ENCODE measurements at regions not wholly inside any gene's neighbourhood (a gene's known extent, or its start where the extent isn't known, plus 50 kb on each side); places are given as distances from the start of the nearest gene placed in this dataset.
"Not testable (repeated sequence)": the region's sequence is repeated elsewhere in the genome, so short reads cannot be mapped to it uniquely, and the experiment has no call there.

GRCh38 chr12:68479896-68480291 is 130.8 kb upstream of the RAP1B start:
- no peak for DNase-seq (ENCODE audit: low read depth)

DNA sequence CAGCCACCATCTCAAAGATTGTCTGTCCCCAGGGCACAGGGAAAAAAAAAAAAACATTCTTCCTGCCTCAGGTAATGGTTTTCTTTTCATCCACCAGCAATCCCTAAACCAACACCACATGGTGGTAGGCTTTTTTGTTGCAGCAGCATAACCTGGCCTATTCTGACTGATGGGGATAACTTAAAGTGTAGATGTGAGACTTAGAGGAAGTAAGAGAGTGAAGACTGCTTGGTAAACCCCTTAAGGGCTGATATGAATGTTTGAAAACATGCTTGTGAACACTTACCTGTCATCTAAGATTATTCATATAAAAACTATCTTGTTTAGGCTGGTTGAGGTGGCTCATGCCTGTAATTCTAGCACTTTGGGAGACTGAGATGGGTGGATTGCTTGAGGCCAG is 130.2 kb upstream of the RAP1B start:
- no peak for DNase-seq (ENCODE audit: low read depth)

DNA sequence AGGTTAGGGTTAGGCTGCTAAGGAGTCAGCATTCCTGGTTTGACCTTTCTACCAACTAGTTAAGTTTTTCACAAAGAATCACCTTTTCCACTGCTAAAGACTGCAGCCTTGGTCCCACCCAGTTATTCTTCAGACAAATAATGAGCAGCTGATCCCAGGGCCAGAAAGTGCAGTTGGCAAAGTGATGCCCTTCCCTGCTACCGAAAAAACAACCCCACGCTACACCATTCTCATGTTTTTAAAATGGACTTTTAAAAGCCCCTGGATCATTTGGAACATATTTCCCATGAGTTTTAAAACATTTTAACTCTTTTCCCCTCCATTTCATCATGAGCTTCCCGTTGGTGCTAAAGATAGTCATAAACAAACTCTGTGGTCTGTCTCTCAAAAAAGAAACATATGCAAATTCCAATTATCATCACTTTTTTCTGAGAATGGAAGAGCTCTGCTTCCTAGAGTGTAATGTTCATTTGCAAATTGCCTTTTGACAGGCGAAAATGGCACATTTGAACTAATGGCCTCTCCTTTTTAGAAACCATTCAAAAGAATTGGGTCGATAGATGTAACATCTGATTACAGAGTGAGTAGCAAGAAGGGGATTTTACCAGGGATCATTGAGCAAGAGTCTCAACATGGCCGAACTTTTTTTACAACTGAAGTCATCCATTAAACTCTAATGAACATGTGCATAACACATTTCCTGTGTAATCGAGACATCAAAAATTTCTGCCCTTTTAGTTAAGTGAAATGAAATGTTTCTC is 129.3 kb upstream of the RAP1B start:
- peak; percentile 73 for DNase-seq (ENCODE audit: low read depth)

DNA sequence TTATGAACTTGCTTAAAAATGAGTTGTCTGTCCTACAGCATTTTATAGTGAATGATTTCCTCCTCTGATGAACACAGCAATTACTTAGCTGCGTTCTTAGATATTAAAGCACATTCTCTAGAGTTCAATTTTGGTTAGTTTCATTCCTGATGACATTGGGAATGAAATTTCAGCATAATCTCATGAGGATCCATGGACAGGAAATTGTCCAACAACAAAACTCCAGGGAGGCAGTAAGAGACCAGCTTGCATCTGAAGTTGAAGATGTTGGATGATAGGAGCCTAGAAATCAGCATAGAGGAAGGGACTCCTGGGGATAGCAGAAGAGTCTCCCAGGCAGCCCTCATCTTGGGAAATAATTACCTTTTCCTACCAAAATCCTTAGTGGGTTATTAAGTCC is 128.7 kb upstream of the RAP1B start:
- peak; percentile 28 for DNase-seq (ENCODE audit: low read depth)

DNA sequence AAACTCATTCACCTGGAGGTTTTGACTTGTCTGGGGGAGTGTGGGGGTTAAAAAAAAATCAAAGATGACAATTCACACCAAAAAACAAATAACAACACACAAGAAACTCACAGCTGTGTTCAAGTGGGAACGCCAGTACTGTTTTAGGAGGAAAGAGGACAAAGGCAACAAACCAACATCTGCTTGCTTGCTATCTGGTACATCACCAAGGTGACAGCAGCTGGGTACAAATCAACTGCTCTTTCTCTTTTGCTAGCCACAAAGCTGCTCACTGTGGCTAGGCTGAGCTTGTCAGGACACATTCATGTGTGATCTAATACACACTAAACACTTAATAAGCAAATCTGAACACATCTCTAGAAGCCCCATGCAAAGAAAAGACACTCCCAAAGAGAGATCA is 128.0 kb upstream of the RAP1B start:
- DNase-seq (ENCODE audit: low read depth): no peak

- peak; percentile 56 for DNase-seq (ENCODE audit: low read depth)
Observed at GRCh38 chr12:68483592-68484383, 126.9 kb upstream of the RAP1B start.

- not testable (repeated sequence) for DNase-seq (ENCODE audit: low read depth)
Observed at GRCh38 chr12:68484578-68484977, 126.1 kb upstream of the RAP1B start.

DNA sequence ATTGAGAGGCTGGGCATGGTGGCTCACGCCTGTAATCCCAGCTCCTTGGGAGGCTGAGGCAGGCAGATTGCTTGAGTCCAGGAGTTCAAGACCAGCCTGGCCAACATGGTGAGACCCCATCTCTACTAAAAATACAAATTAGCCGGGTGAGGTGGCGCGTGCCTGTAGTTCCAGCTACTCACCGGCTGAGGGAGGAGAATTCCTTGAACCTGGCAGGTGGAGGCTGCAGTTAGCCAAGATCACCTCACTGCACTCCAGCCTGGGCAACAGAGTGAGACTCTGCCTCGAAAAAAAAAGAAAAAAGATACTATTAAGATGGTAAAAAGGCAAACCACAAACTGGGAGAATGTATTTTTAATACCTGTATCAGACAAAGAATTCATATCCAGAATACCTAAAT is 124.2 kb upstream of the RAP1B start:
- DNase-seq (ENCODE audit: low read depth): not testable (repeated sequence)

GRCh38 chr12:68487721-68488309 is 122.9 kb upstream of the RAP1B start:
- DNase-seq (ENCODE audit: low read depth): no peak

- DNase-seq (ENCODE audit: low read depth): no peak
Observed at GRCh38 chr12:68489273-68489672, 121.4 kb upstream of the RAP1B start.

DNA sequence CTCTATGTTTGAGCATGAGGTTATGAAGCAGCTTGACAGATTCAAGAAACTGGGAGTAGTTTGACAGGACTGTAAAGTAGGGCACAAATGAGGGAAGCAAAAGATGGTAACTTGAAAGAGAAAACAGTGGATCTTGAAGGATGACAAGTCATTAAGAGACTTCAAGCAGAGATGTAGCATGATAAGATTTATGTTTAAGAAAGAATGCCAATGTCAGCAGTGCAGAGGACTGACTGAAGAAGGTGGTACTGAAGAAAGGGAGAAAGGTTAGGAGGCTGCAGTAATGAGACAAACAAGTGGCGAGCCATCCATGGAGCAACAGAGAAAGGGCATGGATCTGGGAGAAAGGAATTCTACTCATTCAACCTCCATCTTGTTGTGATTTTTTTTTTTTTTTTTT is 120.2 kb upstream of the RAP1B start:
- no peak for DNase-seq (ENCODE audit: low read depth)

- no peak for DNase-seq (ENCODE audit: low read depth)
Observed at GRCh38 chr12:68491204-68491960, 119.3 kb upstream of the RAP1B start.

DNA sequence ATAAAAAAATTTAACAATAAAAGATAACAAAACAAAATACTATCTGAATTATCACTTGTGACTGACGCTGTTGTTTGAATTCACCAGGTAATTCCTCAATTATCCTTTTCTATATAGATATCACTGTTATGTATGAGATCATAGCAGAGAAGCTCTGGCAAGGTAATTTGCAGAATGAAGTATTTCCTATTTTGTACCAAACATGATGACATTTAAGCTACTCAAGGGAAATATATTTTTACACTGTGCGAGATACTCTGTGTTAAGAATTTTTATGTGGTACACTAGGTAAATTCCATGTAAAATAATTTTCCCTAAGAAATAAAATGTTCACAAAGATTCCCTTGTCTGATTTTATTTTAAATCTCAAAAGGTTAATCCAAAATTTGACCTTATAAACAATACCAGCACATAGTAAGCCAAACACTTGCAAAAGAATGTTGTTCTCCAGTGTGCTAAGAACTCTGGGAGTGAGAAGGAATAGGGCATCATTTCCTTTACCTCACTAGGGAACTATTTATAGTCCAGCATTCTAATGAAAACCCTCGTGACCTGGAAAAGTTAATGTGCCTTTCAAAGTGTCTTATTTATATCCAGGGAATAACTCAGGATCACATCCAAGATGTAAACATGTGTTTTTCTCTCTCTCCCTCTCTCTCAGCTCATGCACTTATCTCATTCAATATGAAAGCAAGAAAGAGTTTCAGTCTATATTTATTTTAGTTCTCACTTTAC is 115.2 kb upstream of the RAP1B start:
- DNase-seq (ENCODE audit: low read depth): no peak

- no peak for DNase-seq (ENCODE audit: low read depth)
Observed at GRCh38 chr12:68497107-68497506, 113.6 kb upstream of the RAP1B start.

- DNase-seq (ENCODE audit: low read depth): peak; percentile 64
Observed at GRCh38 chr12:68497702-68498101, 113.0 kb upstream of the RAP1B start.

- DNase-seq (ENCODE audit: low read depth): no peak
Observed at GRCh38 chr12:68498736-68499135, 112.0 kb upstream of the RAP1B start.

DNA sequence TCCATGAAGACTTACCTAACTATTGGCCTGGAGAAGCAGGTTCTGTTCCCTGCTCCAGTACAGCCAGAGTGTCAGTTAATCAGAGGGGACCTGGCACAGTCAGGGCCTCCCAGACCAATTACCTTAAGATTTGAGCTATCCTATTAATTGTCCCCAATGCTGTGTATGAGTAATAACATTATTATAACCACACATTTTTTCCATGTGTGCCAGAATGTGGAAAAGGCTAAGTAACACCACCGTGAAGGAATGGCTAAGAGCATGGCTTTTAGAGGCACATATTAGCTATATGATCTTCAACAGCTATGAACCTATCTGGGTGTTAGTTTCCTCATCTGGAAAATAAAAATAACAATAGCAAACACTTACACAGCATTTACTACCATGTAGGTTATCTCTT is 111.1 kb upstream of the RAP1B start:
- no peak for DNase-seq (ENCODE audit: low read depth)

DNA sequence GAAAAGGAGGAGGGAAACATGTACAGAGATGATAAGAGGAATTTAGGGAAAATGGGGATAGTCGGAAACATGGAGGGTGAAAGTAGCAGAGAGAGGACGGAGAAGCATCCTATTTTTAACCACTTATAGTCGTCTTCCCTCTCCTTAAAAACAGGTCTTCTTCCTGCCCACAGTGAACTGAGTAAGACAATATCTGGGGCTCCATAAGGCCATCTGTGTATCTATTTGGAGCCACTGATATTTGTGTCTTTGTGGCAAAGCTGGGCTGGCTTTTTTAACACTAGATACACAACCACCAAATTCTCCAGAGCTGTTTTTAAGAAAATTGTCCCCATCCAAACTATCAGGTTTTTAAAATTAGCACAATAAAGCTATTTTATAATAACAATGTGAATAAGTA is 109.5 kb upstream of the RAP1B start:
- DNase-seq (ENCODE audit: low read depth): no peak

DNA sequence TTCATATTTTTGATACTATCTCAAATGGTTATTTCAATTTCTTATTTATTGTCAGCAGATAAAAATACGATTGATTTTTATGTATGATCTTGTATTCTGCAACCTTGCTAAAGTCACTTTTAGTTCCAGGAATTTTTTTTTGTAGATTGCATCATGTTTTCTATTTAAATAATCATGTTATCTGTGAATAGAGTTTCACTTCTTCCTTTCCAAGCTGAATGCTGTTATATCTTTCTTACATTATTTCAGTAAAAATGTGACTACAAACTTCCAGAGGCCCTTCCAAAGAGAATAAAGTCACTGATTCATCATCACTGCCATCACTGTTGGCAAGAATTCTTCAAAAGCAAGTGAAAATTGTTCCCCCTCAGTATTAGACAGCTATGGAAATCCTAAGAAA is 104.7 kb upstream of the RAP1B start:
- DNase-seq (ENCODE audit: low read depth): no peak

GRCh38 chr12:68506619-68507018 is 104.1 kb upstream of the RAP1B start:
- no peak for DNase-seq (ENCODE audit: low read depth)

GRCh38 chr12:68507657-68508056 is 103.0 kb upstream of the RAP1B start:
- no peak for DNase-seq (ENCODE audit: low read depth)

GRCh38 chr12:68508576-68508975 is 102.1 kb upstream of the RAP1B start:
- DNase-seq (ENCODE audit: low read depth): no peak
